ENCODE measurements at regions not wholly inside any gene's neighbourhood (a gene's known extent, or its start where the extent isn't known, plus 50 kb on each side); places are given as distances from the start of the nearest gene placed in this dataset.

DNA sequence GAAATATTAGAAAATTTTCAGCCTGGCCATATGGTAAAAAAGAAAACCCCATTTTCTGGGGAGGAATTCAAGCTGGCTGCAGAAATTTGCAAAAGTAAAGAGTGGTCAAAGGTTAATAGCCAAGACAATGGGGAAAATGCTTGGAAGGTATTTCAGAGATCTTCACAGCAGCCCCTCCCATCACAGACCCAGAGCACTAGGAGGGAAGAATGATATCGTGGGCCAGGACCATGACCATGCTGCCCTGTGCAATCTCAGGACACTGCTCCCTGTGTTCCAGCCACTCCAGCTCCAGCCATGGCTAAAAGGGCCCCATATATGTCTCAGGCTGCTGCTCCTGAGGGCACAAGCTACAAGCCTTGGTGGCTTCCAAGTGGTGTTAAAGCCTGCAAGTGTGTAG lies 93.9 kb upstream of the AGAP1 start:
- TF ChIP-seq, protein P1, sequence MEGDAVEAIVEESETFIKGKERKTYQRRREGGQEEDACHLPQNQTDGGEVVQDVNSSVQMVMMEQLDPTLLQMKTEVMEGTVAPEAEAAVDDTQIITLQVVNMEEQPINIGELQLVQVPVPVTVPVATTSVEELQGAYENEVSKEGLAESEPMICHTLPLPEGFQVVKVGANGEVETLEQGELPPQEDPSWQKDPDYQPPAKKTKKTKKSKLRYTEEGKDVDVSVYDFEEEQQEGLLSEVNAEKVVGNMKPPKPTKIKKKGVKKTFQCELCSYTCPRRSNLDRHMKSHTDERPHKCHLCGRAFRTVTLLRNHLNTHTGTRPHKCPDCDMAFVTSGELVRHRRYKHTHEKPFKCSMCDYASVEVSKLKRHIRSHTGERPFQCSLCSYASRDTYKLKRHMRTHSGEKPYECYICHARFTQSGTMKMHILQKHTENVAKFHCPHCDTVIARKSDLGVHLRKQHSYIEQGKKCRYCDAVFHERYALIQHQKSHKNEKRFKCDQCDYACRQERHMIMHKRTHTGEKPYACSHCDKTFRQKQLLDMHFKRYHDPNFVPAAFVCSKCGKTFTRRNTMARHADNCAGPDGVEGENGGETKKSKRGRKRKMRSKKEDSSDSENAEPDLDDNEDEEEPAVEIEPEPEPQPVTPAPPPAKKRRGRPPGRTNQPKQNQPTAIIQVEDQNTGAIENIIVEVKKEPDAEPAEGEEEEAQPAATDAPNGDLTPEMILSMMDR (IDR thresholded peaks at IDR 0.05) = no peak
- TF ChIP-seq POLR2A (IDR thresholded peaks at IDR 0.05; ENCODE audit: low read depth) (no peak), POLR2AphosphoS5 (IDR thresholded peaks at IDR 0.05) (no peak), EP300 (IDR thresholded peaks at IDR 0.05) (no peak)
